Upper lobe of left lung (tissue), 6 donors: ENCODE measurements at regions not wholly inside any gene's neighbourhood (a gene's known extent, or its start where the extent isn't known, plus 50 kb on each side); places are given as distances from the start of the nearest gene placed in this dataset.

Source experiments
- ATAC-seq, 2 donors: fragments of 200-7000 bp; cut with Tn5 transposase; one replicate each; pipeline ENCODE4 v1.9.1; 2022; ENCODE audit warnings: mild to moderate bottlenecking in 2 of 2, moderate library complexity in 2 of 2; ENCODE audit not compliant: low FRiP score in 2 of 2
- DNase-seq, 2 donors: peaks; one replicate each; pipeline ENCODE4 v3.0.0-alpha.2; 2019 to 2020
- H3K27ac ChIP-seq, 4 donors: fragments of 200-600 bp; sonication (generic); one replicate each; pipeline ENCODE4 v1.5.1; 2016 to 2019
- H3K27me3 ChIP-seq, 4 donors: fragments of 200-600 bp; sonication (generic); one replicate each; pipeline ENCODE4 v1.5.1; 2017 to 2019
- H3K36me3 ChIP-seq, 4 donors: fragments of 200-600 bp; sonication (generic); one replicate each; pipeline ENCODE4 v1.5.1; 2016 to 2019
- H3K4me1 ChIP-seq, 4 donors: fragments of 200-600 bp; sonication (generic); one replicate each; pipeline ENCODE4 v1.5.1; 2018 to 2019
- H3K4me3 ChIP-seq, 4 donors: fragments of 200-600 bp; sonication (generic); one replicate each; pipeline ENCODE4 v1.5.1; 2017 to 2019; ENCODE audit warnings: mild to moderate bottlenecking in 2 of 4, moderate library complexity in 1 of 4
- H3K9me3 ChIP-seq, 4 donors: fragments of 200-600 bp; sonication (generic); one replicate each; pipeline ENCODE4 v1.5.1; 2018 to 2019
- EP300 ChIP-seq, 4 donors: sonication (generic); formaldehyde crosslinking; IDR thresholded peaks; one replicate each; pipeline ENCODE4 v1.5.1; 2017; ENCODE audit warnings: antibody characterized with exemption in 4 of 4, control low read depth in 2 of 4
- POLR2A ChIP-seq, 4 donors: fragments of 450-650 bp; IDR thresholded peaks; one replicate each; pipeline ENCODE4 v1.5.1; 2016 to 2017; ENCODE audit warnings: antibody characterized with exemption in 4 of 4, mild to moderate bottlenecking in 2 of 4
- POLR2AphosphoS5 ChIP-seq, 2 donors: sonication (generic); formaldehyde crosslinking; IDR thresholded peaks; one replicate each; pipeline ENCODE4 v1.5.1; 2017; ENCODE audit warnings: antibody characterized with exemption in 2 of 2
- WGBS, 2 donors: methylation state at CpG; one replicate each; pipeline ENCODE4 v1.1.5; 2017 to 2018; 5-methylcytosine and 5-hydroxymethylcytosine counted together
- TF ChIP-seq, protein P1 (sequence below), 6 experiments: fragments of 450-650 bp in 4 of 6; fragments of 200-600 bp in 2 of 6; sonication (generic) in 2 of 6; IDR thresholded peaks; one replicate each; pipeline ENCODE4 v1.5.1; 2016 to 2019; ENCODE audit warnings: antibody characterized with exemption in 6 of 6
- donor health status: DM: no; HTN: no; CAD: no; lungs with moderate emphysema.
- donor health status: DM: no; HTN: yes; CAD: no; lungs with severe emphysema.

DNA sequence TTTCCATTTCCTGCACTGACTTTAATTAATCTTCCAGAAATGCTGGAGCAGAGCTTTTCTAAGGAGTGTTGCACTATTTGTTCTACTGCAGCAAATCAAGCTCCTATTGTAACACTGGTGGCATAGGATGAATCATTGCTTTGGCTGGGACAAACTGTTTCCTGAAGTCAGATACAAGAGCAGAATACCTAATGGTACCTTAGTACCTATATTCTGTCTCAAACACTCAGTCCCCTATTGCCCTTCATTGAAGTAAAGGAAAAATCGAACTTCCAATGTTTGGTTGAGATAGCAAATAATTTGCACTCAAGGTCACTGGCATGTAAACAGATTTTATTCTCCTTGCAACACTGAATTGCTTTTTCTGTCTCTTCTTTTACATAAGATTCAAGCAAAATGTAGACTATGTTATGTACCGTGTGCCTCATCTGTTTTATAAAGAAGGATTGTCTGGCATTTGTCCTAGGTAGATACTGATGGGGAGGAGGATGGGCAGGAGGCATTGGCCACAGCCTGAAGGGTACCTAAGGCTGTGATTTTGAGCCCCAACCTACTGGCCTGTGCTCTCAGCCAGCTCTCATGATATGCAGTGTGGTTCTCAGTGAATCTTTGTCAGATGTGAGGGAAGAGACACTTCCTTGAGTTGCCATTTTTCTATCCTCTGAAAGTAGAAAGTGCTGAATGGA is 141.6 kb downstream of the AASDH start:
- Histone ChIP-seq H3K27ac (no peak overlapping the region), H3K9me3 (no peaks in the 10 kb centered on the region), H3K4me3 (no peak overlapping the region), H3K36me3 (no peaks in the 10 kb centered on the region), H3K27me3 (no peaks in the 10 kb centered on the region), H3K4me1 (no peaks in the 10 kb centered on the region)
- TF ChIP-seq POLR2AphosphoS5 (IDR thresholded peaks at IDR 0.05): no peak
- no peak for TF ChIP-seq POLR2A (IDR thresholded peaks at IDR 0.05)
- TF ChIP-seq EP300 (IDR thresholded peaks at IDR 0.05): no peak
- TF ChIP-seq, protein P1, sequence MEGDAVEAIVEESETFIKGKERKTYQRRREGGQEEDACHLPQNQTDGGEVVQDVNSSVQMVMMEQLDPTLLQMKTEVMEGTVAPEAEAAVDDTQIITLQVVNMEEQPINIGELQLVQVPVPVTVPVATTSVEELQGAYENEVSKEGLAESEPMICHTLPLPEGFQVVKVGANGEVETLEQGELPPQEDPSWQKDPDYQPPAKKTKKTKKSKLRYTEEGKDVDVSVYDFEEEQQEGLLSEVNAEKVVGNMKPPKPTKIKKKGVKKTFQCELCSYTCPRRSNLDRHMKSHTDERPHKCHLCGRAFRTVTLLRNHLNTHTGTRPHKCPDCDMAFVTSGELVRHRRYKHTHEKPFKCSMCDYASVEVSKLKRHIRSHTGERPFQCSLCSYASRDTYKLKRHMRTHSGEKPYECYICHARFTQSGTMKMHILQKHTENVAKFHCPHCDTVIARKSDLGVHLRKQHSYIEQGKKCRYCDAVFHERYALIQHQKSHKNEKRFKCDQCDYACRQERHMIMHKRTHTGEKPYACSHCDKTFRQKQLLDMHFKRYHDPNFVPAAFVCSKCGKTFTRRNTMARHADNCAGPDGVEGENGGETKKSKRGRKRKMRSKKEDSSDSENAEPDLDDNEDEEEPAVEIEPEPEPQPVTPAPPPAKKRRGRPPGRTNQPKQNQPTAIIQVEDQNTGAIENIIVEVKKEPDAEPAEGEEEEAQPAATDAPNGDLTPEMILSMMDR (IDR thresholded peaks at IDR 0.05): no peak
- no peak for ATAC-seq
- 58 to 67% methylated on average over 2 of the region's 2 CpGs for WGBS, 2 donors
- no peak for DNase-seq

DNA sequence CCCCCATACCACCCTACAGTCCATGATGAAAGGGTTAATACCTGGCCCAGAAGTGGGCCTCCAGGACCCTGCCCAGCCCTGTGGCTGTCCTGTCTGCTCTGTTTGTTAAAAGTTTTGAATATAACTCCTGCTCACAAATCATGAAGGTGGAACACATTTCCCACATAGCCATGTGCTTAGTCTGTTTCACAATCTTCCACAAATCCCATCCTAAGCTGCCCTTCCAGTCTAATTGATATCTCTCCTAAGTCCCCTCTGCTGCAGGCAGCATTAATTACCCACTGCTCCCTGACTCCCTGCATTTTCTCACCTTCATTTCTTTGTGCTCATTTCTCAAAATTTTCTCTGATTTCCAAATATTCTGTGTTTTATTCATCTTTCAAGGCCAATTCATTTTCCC is 142.6 kb downstream of the AASDH start:
- TF ChIP-seq, protein P1 (IDR thresholded peaks at IDR 0.05): no peak
- TF ChIP-seq POLR2AphosphoS5 (IDR thresholded peaks at IDR 0.05): no peak
- no peak for TF ChIP-seq EP300 (IDR thresholded peaks at IDR 0.05)
- H3K9me3 ChIP-seq: no peaks in the 10 kb centered on the region
- H3K27ac ChIP-seq: no peak overlapping the region
- no peaks in the 10 kb centered on the region for H3K36me3 ChIP-seq
- H3K4me3 ChIP-seq: no peak overlapping the region
- no peaks in the 10 kb centered on the region for H3K27me3 ChIP-seq
- no peaks in the 10 kb centered on the region for H3K4me1 ChIP-seq
- ATAC-seq: no peak
- DNase-seq: no peak

DNA sequence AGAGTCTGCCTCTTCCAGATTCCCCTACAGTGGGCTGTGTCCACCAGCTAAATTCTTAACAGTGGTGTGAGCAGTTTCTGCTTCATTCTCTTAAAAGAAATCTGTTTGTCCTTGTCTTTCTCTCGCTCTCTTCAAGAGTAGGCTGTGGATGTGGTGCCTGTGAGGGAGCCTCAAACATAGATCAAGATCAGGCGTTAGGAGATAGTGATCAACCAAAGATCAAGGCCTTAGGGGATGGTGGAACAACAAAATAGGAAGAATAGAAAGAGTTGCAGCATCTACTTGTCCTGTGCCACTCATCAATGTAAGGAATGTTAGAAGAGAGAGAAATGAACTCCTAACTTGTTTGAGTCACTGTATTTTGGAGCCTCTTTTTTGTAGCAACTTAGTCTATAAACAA is 144.2 kb downstream of the AASDH start:
- WGBS, 2 donors: 80% methylated on average over 2 of the region's 2 CpGs

DNA sequence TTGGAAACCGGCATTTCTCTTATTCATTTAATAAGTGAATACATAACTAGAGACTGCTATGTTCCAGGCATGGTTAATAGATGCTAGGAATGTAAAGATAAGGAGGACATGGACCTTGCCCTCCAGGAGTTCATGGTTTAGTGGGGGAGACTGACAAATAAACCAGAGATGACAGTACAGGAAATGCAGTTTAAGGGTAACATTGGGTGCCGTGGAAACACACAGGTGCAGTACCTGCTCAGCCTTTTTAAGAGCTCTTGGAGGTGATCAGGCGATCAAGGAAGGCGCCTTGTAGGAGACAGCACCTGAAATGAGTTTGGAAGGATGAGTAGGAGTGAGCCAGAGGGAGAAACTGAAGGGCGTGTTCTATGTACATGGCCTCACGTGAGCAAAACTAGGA is 145.8 kb downstream of the AASDH start:
- Histone ChIP-seq H3K27ac (no peak overlapping the region), H3K4me1 (no peaks in the 10 kb centered on the region), H3K27me3 (no peaks in the 10 kb centered on the region), H3K36me3 (no peaks in the 10 kb centered on the region), H3K9me3 (no peaks in the 10 kb centered on the region), H3K4me3 (no peak overlapping the region)
- DNase-seq (no peak), ATAC-seq (no peak)
- TF ChIP-seq POLR2AphosphoS5 (IDR thresholded peaks at IDR 0.05): no peak
- no peak for TF ChIP-seq POLR2A (IDR thresholded peaks at IDR 0.05)
- TF ChIP-seq, protein P1 (IDR thresholded peaks at IDR 0.05): no peak
- TF ChIP-seq EP300 (IDR thresholded peaks at IDR 0.05): no peak
- WGBS, 2 donors: 71 to 74% methylated on average over 6 of the region's 6 CpGs

More for the DNA sequence above, 144.2 kb downstream of the AASDH start:
- Histone ChIP-seq H3K36me3 (no peaks in the 10 kb centered on the region), H3K27ac (no peak overlapping the region), H3K27me3 (no peaks in the 10 kb centered on the region), H3K4me1 (no peaks in the 10 kb centered on the region), H3K9me3 (no peaks in the 10 kb centered on the region), H3K4me3 (no peak overlapping the region)
- TF ChIP-seq EP300 (IDR thresholded peaks at IDR 0.05) (no peak), POLR2A (IDR thresholded peaks at IDR 0.05) (no peak), POLR2AphosphoS5 (IDR thresholded peaks at IDR 0.05) (no peak)
- TF ChIP-seq, protein P1 (IDR thresholded peaks at IDR 0.05): no peak
- DNase-seq (no peak), ATAC-seq (no peak)

DNA sequence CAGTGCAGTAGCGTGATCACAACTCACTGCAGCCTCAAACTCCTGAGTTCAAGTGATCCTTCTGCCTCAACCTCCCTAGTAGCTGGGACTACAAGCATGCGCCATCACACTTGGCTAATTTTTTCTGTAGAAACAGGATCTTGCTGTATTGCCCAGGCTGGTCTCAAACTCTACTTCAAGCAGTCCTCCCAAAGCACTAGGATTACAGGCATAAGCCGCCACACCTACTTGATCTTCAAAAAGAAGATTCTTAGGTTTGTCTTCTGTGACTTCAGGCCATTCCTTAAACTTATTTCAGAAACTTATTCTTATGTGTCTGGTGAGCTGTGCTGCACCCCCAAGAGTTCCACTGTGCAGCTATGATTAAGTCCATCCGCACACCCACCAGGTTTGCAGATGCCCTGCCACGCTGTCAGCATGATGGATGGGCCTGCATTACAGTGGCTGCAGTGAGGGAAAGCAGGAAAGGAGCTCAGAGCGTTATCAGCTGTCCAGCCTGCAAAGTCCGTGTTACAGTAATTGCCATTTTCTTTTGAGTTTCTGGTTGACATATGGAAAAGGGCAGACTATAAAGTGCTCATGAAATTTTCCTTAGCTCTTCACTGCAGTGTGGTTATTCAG is 146.6 kb downstream of the AASDH start:
- H3K9me3 ChIP-seq: no peaks in the 10 kb centered on the region
- no peaks in the 10 kb centered on the region for H3K36me3 ChIP-seq
- TF ChIP-seq POLR2A (IDR thresholded peaks at IDR 0.05): no peak
- TF ChIP-seq EP300 (IDR thresholded peaks at IDR 0.05): no peak
- TF ChIP-seq, protein P1 (IDR thresholded peaks at IDR 0.05): no peak
- no peak for TF ChIP-seq POLR2AphosphoS5 (IDR thresholded peaks at IDR 0.05)
- no peak for DNase-seq
- ATAC-seq: no peak
- no peaks in the 10 kb centered on the region for H3K4me1 ChIP-seq
- H3K27me3 ChIP-seq: no peaks in the 10 kb centered on the region
- H3K4me3 ChIP-seq: no peak overlapping the region
- 63 to 80% methylated on average over 7 of the region's 7 CpGs for WGBS, 2 donors
- no peak overlapping the region for H3K27ac ChIP-seq
